Mucosa of stomach (tissue), 1 donor: ENCODE measurements at regions not wholly inside any gene's neighbourhood (a gene's known extent, or its start where the extent isn't known, plus 50 kb on each side); places are given as distances from the start of the nearest gene placed in this dataset.

Experiments used
- H3K27me3 ChIP-seq: one replicate; pipeline ENCODE4 v1.7.0; 2013; ENCODE audit warnings: mild to moderate bottlenecking, low read length; ENCODE audit not compliant: control insufficient read depth, insufficient read depth
- H3K36me3 ChIP-seq: one replicate; pipeline ENCODE4 v1.7.0; 2013; ENCODE audit warnings: low read length; ENCODE audit not compliant: control insufficient read depth, insufficient read depth
- H3K4me1 ChIP-seq: one replicate; pipeline ENCODE4 v1.7.0; 2013; ENCODE audit warnings: mild to moderate bottlenecking, low read length; ENCODE audit not compliant: control insufficient read depth, insufficient read depth
- H3K4me3 ChIP-seq: one replicate; pipeline ENCODE4 v1.7.0; 2013; ENCODE audit warnings: low read length
- H3K9ac ChIP-seq: one replicate; pipeline ENCODE4 v1.7.0; 2013; ENCODE audit warnings: mild to moderate bottlenecking, low read length, moderate library complexity
- H3K9me3 ChIP-seq: one replicate; pipeline ENCODE4 v1.7.0; 2013; ENCODE audit warnings: mild to moderate bottlenecking, low read length, moderate library complexity; ENCODE audit not compliant: control insufficient read depth
- donor health status: Pancreatic carcinoma.

- H3K4me3 ChIP-seq = no peak overlapping the region
- H3K36me3 ChIP-seq = no peaks in the 10 kb centered on the region
- H3K4me1 ChIP-seq = no peaks in the 10 kb centered on the region
- no peak overlapping the region for H3K9ac ChIP-seq
- H3K9me3 ChIP-seq = no peaks in the 10 kb centered on the region
- H3K27me3 ChIP-seq = no peaks in the 10 kb centered on the region
Measured at GRCh38 chr1:101709721-101710120, 287.0 kb downstream of the OLFM3 start.

GRCh38 chr1:101713760-101714159 is 283.0 kb downstream of the OLFM3 start:
- Histone ChIP-seq H3K4me1 (no peaks in the 10 kb centered on the region), H3K27me3 (no peaks in the 10 kb centered on the region), H3K9ac (no peak overlapping the region), H3K9me3 (no peaks in the 10 kb centered on the region), H3K36me3 (no peaks in the 10 kb centered on the region), H3K4me3 (no peak overlapping the region)

GRCh38 chr1:101723415-101723814 is 273.3 kb downstream of the OLFM3 start:
- no peaks in the 10 kb centered on the region for H3K9me3 ChIP-seq
- no peak overlapping the region for H3K9ac ChIP-seq
- H3K36me3 ChIP-seq = no peaks in the 10 kb centered on the region
- H3K27me3 ChIP-seq = no peaks in the 10 kb centered on the region
- no peak overlapping the region for H3K4me3 ChIP-seq
- H3K4me1 ChIP-seq = no peaks in the 10 kb centered on the region

GRCh38 chr1:101728029-101728428 is 268.7 kb downstream of the OLFM3 start:
- Histone ChIP-seq H3K9me3 (no peaks in the 10 kb centered on the region), H3K4me3 (no peak overlapping the region), H3K36me3 (no peaks in the 10 kb centered on the region), H3K9ac (no peak overlapping the region), H3K27me3 (no peaks in the 10 kb centered on the region), H3K4me1 (peaks cover 6% of the 10 kb centered on the region)

GRCh38 chr1:101730559-101730958 is 266.2 kb downstream of the OLFM3 start:
- no peak overlapping the region for H3K9ac ChIP-seq
- H3K27me3 ChIP-seq = no peaks in the 10 kb centered on the region
- no peaks in the 10 kb centered on the region for H3K36me3 ChIP-seq
- H3K4me3 ChIP-seq = no peak overlapping the region
- H3K9me3 ChIP-seq = no peaks in the 10 kb centered on the region
- H3K4me1 ChIP-seq = peaks cover 6% of the 10 kb centered on the region

GRCh38 chr1:101732261-101732660 is 264.5 kb downstream of the OLFM3 start:
- Histone ChIP-seq H3K36me3 (no peaks in the 10 kb centered on the region), H3K27me3 (no peaks in the 10 kb centered on the region), H3K9me3 (no peaks in the 10 kb centered on the region), H3K4me3 (no peak overlapping the region), H3K9ac (no peak overlapping the region), H3K4me1 (peaks cover 6% of the 10 kb centered on the region)

GRCh38 chr1:101733340-101733739 is 263.4 kb downstream of the OLFM3 start:
- no peaks in the 10 kb centered on the region for H3K27me3 ChIP-seq
- H3K9me3 ChIP-seq = no peaks in the 10 kb centered on the region
- no peak overlapping the region for H3K4me3 ChIP-seq
- no peaks in the 10 kb centered on the region for H3K36me3 ChIP-seq
- H3K4me1 ChIP-seq = peaks cover 6% of the 10 kb centered on the region
- no peak overlapping the region for H3K9ac ChIP-seq

- no peak overlapping the region for H3K4me3 ChIP-seq
- H3K27me3 ChIP-seq = no peaks in the 10 kb centered on the region
- H3K9ac ChIP-seq = no peak overlapping the region
- H3K36me3 ChIP-seq = no peaks in the 10 kb centered on the region
- H3K9me3 ChIP-seq = no peaks in the 10 kb centered on the region
- H3K4me1 ChIP-seq = peaks cover 8% of the 10 kb centered on the region
Measured at GRCh38 chr1:101738475-101738874, 258.3 kb downstream of the OLFM3 start.

GRCh38 chr1:101739146-101739545 is 257.6 kb downstream of the OLFM3 start:
- H3K27me3 ChIP-seq = no peaks in the 10 kb centered on the region
- no peaks in the 10 kb centered on the region for H3K36me3 ChIP-seq
- H3K9me3 ChIP-seq = no peaks in the 10 kb centered on the region
- peaks cover 8% of the 10 kb centered on the region for H3K4me1 ChIP-seq
- H3K4me3 ChIP-seq = no peak overlapping the region
- H3K9ac ChIP-seq = no peak overlapping the region

GRCh38 chr1:101739826-101740330 is 256.8 kb downstream of the OLFM3 start:
- no peak overlapping the region for H3K9ac ChIP-seq
- no peaks in the 10 kb centered on the region for H3K27me3 ChIP-seq
- H3K36me3 ChIP-seq = no peaks in the 10 kb centered on the region
- no peaks in the 10 kb centered on the region for H3K9me3 ChIP-seq
- no peak overlapping the region for H3K4me3 ChIP-seq
- peaks cover 8% of the 10 kb centered on the region for H3K4me1 ChIP-seq

GRCh38 chr1:101741910-101742309 is 254.8 kb downstream of the OLFM3 start:
- Histone ChIP-seq H3K4me1 (peaks cover 8% of the 10 kb centered on the region), H3K27me3 (no peaks in the 10 kb centered on the region), H3K4me3 (no peak overlapping the region), H3K9ac (no peak overlapping the region), H3K9me3 (no peaks in the 10 kb centered on the region), H3K36me3 (no peaks in the 10 kb centered on the region)

GRCh38 chr1:101742509-101742908 is 254.2 kb downstream of the OLFM3 start:
- H3K4me1 ChIP-seq = peaks cover 8% of the 10 kb centered on the region
- H3K36me3 ChIP-seq = no peaks in the 10 kb centered on the region
- H3K9me3 ChIP-seq = no peaks in the 10 kb centered on the region
- no peak overlapping the region for H3K9ac ChIP-seq
- no peak overlapping the region for H3K4me3 ChIP-seq
- no peaks in the 10 kb centered on the region for H3K27me3 ChIP-seq
